Suprapubic skin (tissue), 4 donors: ENCODE measurements at regions not wholly inside any gene's neighbourhood (a gene's known extent, or its start where the extent isn't known, plus 50 kb on each side); places are given as distances from the start of the nearest gene placed in this dataset.

Experiments used
- CTCF ChIP-seq, 2 donors: fragments of 200-600 bp in 1 of 2; fragments of 450-650 bp in 1 of 2; sonication (generic) in 1 of 2; IDR thresholded peaks; one replicate each; pipeline ENCODE4 v1.5.1; 2016 to 2019; ENCODE audit warnings: antibody characterized with exemption in 2 of 2, mild to moderate bottlenecking in 1 of 2, moderate library complexity in 1 of 2
- EP300 ChIP-seq: sonication (generic); formaldehyde crosslinking; IDR thresholded peaks from one replicate; pipeline ENCODE4 v1.6.1; 2017; ENCODE audit warnings: antibody characterized with exemption
- POLR2A ChIP-seq, 2 donors: fragments of 450-650 bp; IDR thresholded peaks; one replicate each; pipeline ENCODE4 v1.6.1; 2017; ENCODE audit warnings: antibody characterized with exemption in 2 of 2, mild to moderate bottlenecking in 2 of 2, moderate library complexity in 2 of 2
- POLR2AphosphoS5 ChIP-seq, 3 donors: sonication (generic); formaldehyde crosslinking; IDR thresholded peaks; one replicate each; pipeline ENCODE4 v1.6.1; 2017; ENCODE audit warnings: antibody characterized with exemption in 3 of 3

GRCh38 chr11:106327637-106328036 is 250.2 kb downstream of the AASDHPPT start:
- TF ChIP-seq POLR2A (IDR thresholded peaks at IDR 0.05) (no peak), EP300 (no peak), CTCF (IDR thresholded peaks at IDR 0.05) (no peak), POLR2AphosphoS5 (IDR thresholded peaks at IDR 0.05) (no peak)
